PC-9 (cell line): ENCODE measurements at regions not wholly inside any gene's neighbourhood (a gene's known extent, or its start where the extent isn't known, plus 50 kb on each side); places are given as distances from the start of the nearest gene placed in this dataset.

Source experiments
- CTCF ChIP-seq: fragments of 200-600 bp; sonication (generic); conservative IDR thresholded peaks from 2 replicates; pipeline ENCODE4 v1.6.1; 2017; ENCODE audit warnings: mixed run types, antibody characterized with exemption, mild to moderate bottlenecking, moderate library complexity
- EZH2 ChIP-seq: fragments of 200-600 bp; sonication (generic); IDR thresholded peaks from 2 replicates; pipeline ENCODE4 v1.8.0; 2017; ENCODE audit warnings: antibody characterized with exemption, low read depth

DNA sequence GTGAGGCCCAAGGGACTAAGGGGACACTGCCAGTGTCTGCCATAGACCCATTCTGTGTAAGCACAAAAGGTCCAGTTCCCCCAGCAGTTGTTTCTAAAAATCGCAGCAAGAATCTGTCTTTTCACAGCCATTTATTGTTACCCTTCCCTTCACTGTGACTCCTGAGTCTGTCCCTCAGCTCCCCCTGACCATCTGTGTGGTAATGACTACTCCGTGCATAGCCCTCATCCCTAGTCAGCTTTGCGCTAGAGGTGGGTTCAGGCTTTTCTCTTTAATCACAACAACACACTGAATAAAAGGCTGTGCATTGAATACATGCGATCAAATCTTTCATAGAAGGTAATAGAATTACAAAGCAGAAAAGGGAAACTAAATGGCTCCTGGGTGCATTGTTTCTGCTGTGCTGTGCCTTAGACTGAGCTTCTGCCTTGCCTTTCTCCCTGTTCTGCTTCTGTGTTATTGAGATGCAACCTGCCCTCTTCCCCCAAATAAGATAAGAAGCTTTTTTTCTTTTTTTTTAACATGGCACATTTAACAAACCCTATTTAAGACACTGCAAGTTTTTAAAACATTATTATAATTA is 836.0 kb upstream of the CDH2 start:
- TF ChIP-seq CTCF (no peak), EZH2 (no peak)
